ENCODE measurements at regions not wholly inside any gene's neighbourhood (a gene's known extent, or its start where the extent isn't known, plus 50 kb on each side); places are given as distances from the start of the nearest gene placed in this dataset.

DNA sequence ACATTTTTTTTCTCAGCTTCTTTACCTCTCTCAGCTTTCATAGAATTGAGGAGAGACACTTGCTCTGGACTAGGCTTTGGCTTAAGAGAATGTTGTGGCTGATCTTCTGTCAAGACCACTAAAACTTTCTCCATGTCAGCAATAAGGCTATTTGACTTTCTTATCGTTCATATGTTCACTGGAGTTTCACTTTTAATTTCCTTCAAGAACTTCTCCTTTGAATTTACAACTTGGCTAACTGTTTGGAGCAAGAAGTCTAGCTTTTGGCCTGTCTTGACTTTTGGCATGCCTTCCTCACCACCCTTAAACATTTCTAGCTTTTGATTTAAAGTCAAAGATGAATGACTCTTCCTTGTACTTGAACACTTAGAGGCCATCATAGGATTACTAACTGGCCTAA lies 104.4 kb upstream of the SLC39A10 start:
- POLR2A ChIA-PET: interaction anchor here (0.6 to 1.0 kb wide), 5 partner anchors 10 to 246 kb away, joined by 3 to 9 read pairs (median 5); no protein-coding TSS in a partner anchor
- ATAC-seq (no peak), FAIRE-seq (peak; percentile 23), DNase-seq (ENCODE audit: low read depth, low spot score) (no peak)
- Histone ChIP-seq H3K9me3 (replicated peaks; ENCODE audit: control insufficient read depth, insufficient read depth, low read length) (no peaks in the 10 kb centered on the region; the same call in 2 of the 3 replicates), H4K20me1 (ENCODE audit: control insufficient read depth, insufficient read depth) (no peaks in the 10 kb centered on the region), H3K36me3 (ENCODE audit: control insufficient read depth in 2 of 2, insufficient read depth in 2 of 2, low read length in 1 of 2) (no peaks in the 10 kb centered on the region), H3K79me2 (ENCODE audit: control insufficient read depth, insufficient read depth, low read length) (no peaks in the 10 kb centered on the region), H3K9ac (ENCODE audit: control insufficient read depth, insufficient read depth, low read length) (no peak overlapping the region), H3K27ac (ENCODE audit: control insufficient read depth, insufficient read depth) (no peak overlapping the region), H3K4me1 (ENCODE audit: control insufficient read depth, insufficient read depth, low read length) (no peaks in the 10 kb centered on the region), H2AFZ (ENCODE audit: control insufficient read depth, low read depth, low read length) (no peak overlapping the region), H3K27me3 (replicated peaks in 1 of 2; ENCODE audit: control insufficient read depth in 2 of 2, insufficient read depth in 2 of 2, low read length in 1 of 2) (no peaks in the 10 kb centered on the region), H3K4me2 (ENCODE audit: control insufficient read depth, insufficient read depth) (no peak overlapping the region), H3K4me3 (no peak overlapping the region)
- 58% methylated on average over 1 of the region's 1 CpG for WGBS (ENCODE audit: insufficient coverage, insufficient replicate concordance, low lambda C conversion rate, missing lambda C conversion rate)
- CTCF ChIA-PET: interaction anchor here (1.9 to 12.0 kb wide), 2 partner anchors 12 to 108 kb away, joined by 4 to 218 read pairs; no protein-coding TSS in a partner anchor
- no TSS peak for BruUV-seq (replicated peaks)
- RAD21 ChIA-PET (ENCODE audit: unreplicated experiment): interaction anchor here (0.7 to 1.3 kb wide), 6 partner anchors 9 to 138 kb away, joined by 3 to 8 read pairs (median 3); no protein-coding TSS in a partner anchor
- in situ Hi-C loops (cut with MboI) (no loop called here), intact Hi-C loops (cut with micrococcal nuclease; ENCODE audit: unreplicated experiment) (no loop called here)
- TF ChIP-seq, protein P1, sequence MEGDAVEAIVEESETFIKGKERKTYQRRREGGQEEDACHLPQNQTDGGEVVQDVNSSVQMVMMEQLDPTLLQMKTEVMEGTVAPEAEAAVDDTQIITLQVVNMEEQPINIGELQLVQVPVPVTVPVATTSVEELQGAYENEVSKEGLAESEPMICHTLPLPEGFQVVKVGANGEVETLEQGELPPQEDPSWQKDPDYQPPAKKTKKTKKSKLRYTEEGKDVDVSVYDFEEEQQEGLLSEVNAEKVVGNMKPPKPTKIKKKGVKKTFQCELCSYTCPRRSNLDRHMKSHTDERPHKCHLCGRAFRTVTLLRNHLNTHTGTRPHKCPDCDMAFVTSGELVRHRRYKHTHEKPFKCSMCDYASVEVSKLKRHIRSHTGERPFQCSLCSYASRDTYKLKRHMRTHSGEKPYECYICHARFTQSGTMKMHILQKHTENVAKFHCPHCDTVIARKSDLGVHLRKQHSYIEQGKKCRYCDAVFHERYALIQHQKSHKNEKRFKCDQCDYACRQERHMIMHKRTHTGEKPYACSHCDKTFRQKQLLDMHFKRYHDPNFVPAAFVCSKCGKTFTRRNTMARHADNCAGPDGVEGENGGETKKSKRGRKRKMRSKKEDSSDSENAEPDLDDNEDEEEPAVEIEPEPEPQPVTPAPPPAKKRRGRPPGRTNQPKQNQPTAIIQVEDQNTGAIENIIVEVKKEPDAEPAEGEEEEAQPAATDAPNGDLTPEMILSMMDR (IDR thresholded peaks at IDR 0.05 in 2 of 3, conservative IDR thresholded peaks at IDR 0.05 in 1 of 3; ENCODE audit: control insufficient read depth in 2 of 3, extremely low read depth in 1 of 3, insufficient read depth in 1 of 3, low read depth in 3 of 3, low read length in 3 of 3): no peak
- TF ChIP-seq, protein P2, sequence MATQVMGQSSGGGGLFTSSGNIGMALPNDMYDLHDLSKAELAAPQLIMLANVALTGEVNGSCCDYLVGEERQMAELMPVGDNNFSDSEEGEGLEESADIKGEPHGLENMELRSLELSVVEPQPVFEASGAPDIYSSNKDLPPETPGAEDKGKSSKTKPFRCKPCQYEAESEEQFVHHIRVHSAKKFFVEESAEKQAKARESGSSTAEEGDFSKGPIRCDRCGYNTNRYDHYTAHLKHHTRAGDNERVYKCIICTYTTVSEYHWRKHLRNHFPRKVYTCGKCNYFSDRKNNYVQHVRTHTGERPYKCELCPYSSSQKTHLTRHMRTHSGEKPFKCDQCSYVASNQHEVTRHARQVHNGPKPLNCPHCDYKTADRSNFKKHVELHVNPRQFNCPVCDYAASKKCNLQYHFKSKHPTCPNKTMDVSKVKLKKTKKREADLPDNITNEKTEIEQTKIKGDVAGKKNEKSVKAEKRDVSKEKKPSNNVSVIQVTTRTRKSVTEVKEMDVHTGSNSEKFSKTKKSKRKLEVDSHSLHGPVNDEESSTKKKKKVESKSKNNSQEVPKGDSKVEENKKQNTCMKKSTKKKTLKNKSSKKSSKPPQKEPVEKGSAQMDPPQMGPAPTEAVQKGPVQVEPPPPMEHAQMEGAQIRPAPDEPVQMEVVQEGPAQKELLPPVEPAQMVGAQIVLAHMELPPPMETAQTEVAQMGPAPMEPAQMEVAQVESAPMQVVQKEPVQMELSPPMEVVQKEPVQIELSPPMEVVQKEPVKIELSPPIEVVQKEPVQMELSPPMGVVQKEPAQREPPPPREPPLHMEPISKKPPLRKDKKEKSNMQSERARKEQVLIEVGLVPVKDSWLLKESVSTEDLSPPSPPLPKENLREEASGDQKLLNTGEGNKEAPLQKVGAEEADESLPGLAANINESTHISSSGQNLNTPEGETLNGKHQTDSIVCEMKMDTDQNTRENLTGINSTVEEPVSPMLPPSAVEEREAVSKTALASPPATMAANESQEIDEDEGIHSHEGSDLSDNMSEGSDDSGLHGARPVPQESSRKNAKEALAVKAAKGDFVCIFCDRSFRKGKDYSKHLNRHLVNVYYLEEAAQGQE (IDR thresholded peaks at IDR 0.05; ENCODE audit: low read depth, low read length): no peak
- no peak for TF ChIP-seq DPF2 (IDR thresholded peaks at IDR 0.05)
- no peak for TF ChIP-seq SMAD5 (IDR thresholded peaks at IDR 0.05; ENCODE audit: low read depth)
- TF ChIP-seq SMC3 (IDR thresholded peaks at IDR 0.05; ENCODE audit: borderline replicate concordance, low read length): no peak
- no peak for TF ChIP-seq RAD21 (IDR thresholded peaks at IDR 0.05; ENCODE audit: insufficient read depth, low read depth, low read length)
- TF ChIP-seq FOXM1 (IDR thresholded peaks at IDR 0.05; ENCODE audit: low read depth, low read length): no peak
- no peak for TF ChIP-seq HDGF (IDR thresholded peaks at IDR 0.05)
- SMC1A ChIA-PET (ENCODE audit: uncharacterized antibody, unreplicated experiment): interaction anchor here (0.6 to 12.9 kb wide), 4 partner anchors 9 to 71 kb away, joined by 3 to 435 read pairs (median 7); no protein-coding TSS in a partner anchor

Data from GM12878 (cell line).